ENCODE measurements at regions not wholly inside any gene's neighbourhood (a gene's known extent, or its start where the extent isn't known, plus 50 kb on each side); places are given as distances from the start of the nearest gene placed in this dataset.

GRCh38 chr6:6376845-6377244, 56.4 kb upstream of the F13A1 start:
- no peak overlapping the region for H3K4me3 ChIP-seq
- no peak overlapping the region for H3K27ac ChIP-seq

- Histone ChIP-seq H3K27ac (no peak overlapping the region), H3K4me3 (no peak overlapping the region)
Observed at GRCh38 chr6:6377621-6378020, 57.2 kb upstream of the F13A1 start.

GRCh38 chr6:6379573-6379972, 59.1 kb upstream of the F13A1 start:
- Histone ChIP-seq H3K27ac (no peak overlapping the region), H3K4me3 (no peak overlapping the region)

GRCh38 chr6:6384520-6384919, 64.1 kb upstream of the F13A1 start:
- Histone ChIP-seq H3K4me3 (no peak overlapping the region), H3K27ac (no peak overlapping the region)

GRCh38 chr6:6386010-6386409, 65.5 kb upstream of the F13A1 start:
- H3K4me3 ChIP-seq: no peak overlapping the region
- H3K27ac ChIP-seq: peak overlapping the region in 4 of 21 experiments; percentile 0 to 72 (median 53)

- peak overlapping the region in 6 of 21 experiments; percentile 5 to 60 (median 28) for H3K27ac ChIP-seq
- H3K4me3 ChIP-seq: no peak overlapping the region
Observed at GRCh38 chr6:6390849-6391602, 70.6 kb upstream of the F13A1 start.

GRCh38 chr6:6392214-6393068, 72.0 kb upstream of the F13A1 start:
- H3K4me3 ChIP-seq: no peak overlapping the region
- no peak overlapping the region for H3K27ac ChIP-seq

GRCh38 chr6:6393069-6393529, 72.6 kb upstream of the F13A1 start:
- no peak overlapping the region for H3K27ac ChIP-seq
- H3K4me3 ChIP-seq: no peak overlapping the region

GRCh38 chr6:6395581-6396197, 75.2 kb upstream of the F13A1 start:
- H3K4me3 ChIP-seq: no peak overlapping the region
- no peak overlapping the region for H3K27ac ChIP-seq

GRCh38 chr6:6397842-6398241, 77.4 kb upstream of the F13A1 start:
- H3K4me3 ChIP-seq: no peak overlapping the region
- peak overlapping the region in 1 of 21 experiments; percentile 15 for H3K27ac ChIP-seq

- H3K4me3 ChIP-seq: no peak overlapping the region
Observed at GRCh38 chr6:6399568-6399967, 79.1 kb upstream of the F13A1 start.

GRCh38 chr6:6401401-6401800, 80.9 kb upstream of the F13A1 start:
- no peak overlapping the region for H3K4me3 ChIP-seq
- no peak overlapping the region for H3K27ac ChIP-seq

More at GRCh38 chr6:6399568-6399967, 79.1 kb upstream of the F13A1 start:
- H3K27ac ChIP-seq: no peak overlapping the region

- Histone ChIP-seq H3K4me3 (no peak overlapping the region), H3K27ac (no peak overlapping the region)
Observed at GRCh38 chr6:6402006-6402405, 81.5 kb upstream of the F13A1 start.

- no peak overlapping the region for H3K27ac ChIP-seq
- no peak overlapping the region for H3K4me3 ChIP-seq
Observed at GRCh38 chr6:6402591-6402990, 82.1 kb upstream of the F13A1 start.

- no peak overlapping the region for H3K27ac ChIP-seq
- no peak overlapping the region for H3K4me3 ChIP-seq
Observed at GRCh38 chr6:6405031-6405430, 84.6 kb upstream of the F13A1 start.

GRCh38 chr6:6405997-6406714, 85.7 kb upstream of the F13A1 start:
- peak overlapping the region in 3 of 21 experiments; percentile 8 to 51 (median 15) for H3K27ac ChIP-seq
- no peak overlapping the region for H3K4me3 ChIP-seq

GRCh38 chr6:6406715-6407070, 86.2 kb upstream of the F13A1 start:
- Histone ChIP-seq H3K4me3 (no peak overlapping the region), H3K27ac (peak overlapping the region in 3 of 21 experiments; percentile 8 to 51 (median 15))

- peak overlapping the region in 5 of 21 experiments; percentile 21 to 68 (median 35) for H3K27ac ChIP-seq
- no peak overlapping the region for H3K4me3 ChIP-seq
Observed at GRCh38 chr6:6407071-6407741, 86.7 kb upstream of the F13A1 start.

GRCh38 chr6:6409397-6410030, 89.1 kb upstream of the F13A1 start:
- H3K27ac ChIP-seq: no peak overlapping the region
- H3K4me3 ChIP-seq: no peak overlapping the region

Measured in skin epidermis (tissue), 12 donors.